ENCODE measurements at regions not wholly inside any gene's neighbourhood (a gene's known extent, or its start where the extent isn't known, plus 50 kb on each side); places are given as distances from the start of the nearest gene placed in this dataset.

GRCh38 chr5:42962124-42962523 lies 78.0 kb downstream of the ANXA2R start:
- TF ChIP-seq CTCF (IDR thresholded peaks at IDR 0.05) (no peak), POLR2A (IDR thresholded peaks at IDR 0.05) (no peak)

Measured in adrenal gland (tissue), 5 donors.